GM12872 (cell line): ENCODE measurements at regions not wholly inside any gene's neighbourhood (a gene's known extent, or its start where the extent isn't known, plus 50 kb on each side); places are given as distances from the start of the nearest gene placed in this dataset.

Experiments
- TF ChIP-seq, protein P1 (sequence below): IDR thresholded peaks from 3 replicates; pipeline ENCODE4 v1.5.1; 2011; ENCODE audit warnings: low read depth, mild to moderate bottlenecking, low read length, moderate library complexity; ENCODE audit not compliant: insufficient read depth

DNA sequence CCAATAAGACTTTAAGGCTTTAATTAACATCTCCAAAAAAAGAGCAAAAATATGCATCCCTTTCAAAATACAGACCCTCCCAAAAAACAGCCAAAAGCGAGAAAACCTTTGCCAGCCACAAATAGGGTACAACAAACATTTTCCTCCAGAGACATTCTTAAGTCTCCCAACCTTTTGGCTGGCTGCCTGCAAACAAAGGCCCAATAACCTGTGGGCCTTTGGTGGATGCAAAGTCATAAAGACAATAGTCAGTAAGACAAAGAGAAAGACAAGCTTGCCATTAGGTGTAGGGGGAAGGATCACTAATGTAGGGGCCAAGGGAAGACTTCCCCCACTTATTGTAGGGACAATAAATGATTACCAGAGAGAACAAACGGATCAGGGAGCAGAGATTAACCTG lies 215.5 kb upstream of the ZFP42 start:
- TF ChIP-seq, protein P1, sequence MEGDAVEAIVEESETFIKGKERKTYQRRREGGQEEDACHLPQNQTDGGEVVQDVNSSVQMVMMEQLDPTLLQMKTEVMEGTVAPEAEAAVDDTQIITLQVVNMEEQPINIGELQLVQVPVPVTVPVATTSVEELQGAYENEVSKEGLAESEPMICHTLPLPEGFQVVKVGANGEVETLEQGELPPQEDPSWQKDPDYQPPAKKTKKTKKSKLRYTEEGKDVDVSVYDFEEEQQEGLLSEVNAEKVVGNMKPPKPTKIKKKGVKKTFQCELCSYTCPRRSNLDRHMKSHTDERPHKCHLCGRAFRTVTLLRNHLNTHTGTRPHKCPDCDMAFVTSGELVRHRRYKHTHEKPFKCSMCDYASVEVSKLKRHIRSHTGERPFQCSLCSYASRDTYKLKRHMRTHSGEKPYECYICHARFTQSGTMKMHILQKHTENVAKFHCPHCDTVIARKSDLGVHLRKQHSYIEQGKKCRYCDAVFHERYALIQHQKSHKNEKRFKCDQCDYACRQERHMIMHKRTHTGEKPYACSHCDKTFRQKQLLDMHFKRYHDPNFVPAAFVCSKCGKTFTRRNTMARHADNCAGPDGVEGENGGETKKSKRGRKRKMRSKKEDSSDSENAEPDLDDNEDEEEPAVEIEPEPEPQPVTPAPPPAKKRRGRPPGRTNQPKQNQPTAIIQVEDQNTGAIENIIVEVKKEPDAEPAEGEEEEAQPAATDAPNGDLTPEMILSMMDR: no peak

DNA sequence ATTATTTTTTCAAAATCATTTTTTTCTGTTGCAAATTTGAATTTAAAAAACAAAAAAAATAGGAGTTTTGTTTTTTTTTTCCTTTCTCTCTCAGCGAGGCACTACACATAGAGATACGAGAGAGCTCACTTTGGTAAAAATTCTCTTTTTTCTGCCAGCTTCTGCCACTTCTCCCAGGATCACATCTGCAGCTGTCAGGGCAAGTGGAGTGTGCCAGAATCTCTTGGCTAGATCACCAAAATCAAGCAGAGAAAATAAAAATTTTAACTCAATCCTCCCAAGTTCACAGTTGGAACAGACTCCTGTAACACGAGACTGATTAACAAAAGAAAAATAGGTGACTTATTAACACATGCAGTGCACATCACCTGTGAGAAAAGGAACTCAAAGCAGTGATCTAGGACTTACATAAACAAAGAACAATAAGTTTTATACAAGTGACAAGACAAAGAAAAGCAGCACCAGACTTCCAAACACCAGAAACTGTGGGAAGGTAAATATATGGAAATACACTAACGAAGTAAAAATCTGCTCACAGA lies 213.2 kb upstream of the ZFP42 start:
- TF ChIP-seq, protein P1: no peak

DNA sequence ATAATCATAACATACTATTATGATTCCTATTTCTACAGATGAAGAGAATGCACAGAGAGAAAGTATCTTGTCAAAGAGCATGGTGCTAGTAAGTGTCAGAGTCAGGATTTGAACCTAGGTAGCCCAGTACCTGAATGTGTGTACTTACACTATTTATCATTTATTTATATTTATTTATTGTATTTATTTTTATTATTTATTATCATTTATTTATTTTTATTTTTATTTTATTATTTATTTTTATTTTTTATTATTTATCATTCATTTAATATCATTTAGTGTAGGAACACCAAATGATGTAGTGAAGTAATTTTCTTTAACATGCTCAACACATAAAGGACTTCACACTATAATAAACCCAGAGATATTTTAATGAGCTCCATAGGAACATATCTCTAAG lies 209.4 kb upstream of the ZFP42 start:
- TF ChIP-seq, protein P1: no peak

DNA sequence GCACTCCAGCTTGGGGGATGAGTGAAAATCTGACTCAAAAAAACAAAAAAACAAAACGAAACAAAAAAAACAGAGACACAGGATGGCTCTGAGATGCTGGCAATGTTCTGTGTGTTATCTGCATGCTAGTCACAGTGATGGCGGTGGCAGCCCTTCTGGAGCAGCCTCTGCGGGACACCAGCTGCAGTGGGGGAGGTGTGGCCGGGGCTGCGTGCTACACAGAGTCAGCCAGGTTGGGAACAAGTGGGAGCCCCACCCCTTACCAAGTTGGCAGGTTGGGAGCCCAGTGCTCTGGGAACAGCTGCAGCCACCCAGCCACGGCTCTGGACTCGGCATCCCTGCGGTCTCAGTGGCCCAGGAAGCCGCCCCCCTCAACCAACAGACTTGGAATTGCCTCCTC lies 206.5 kb upstream of the ZFP42 start:
- TF ChIP-seq, protein P1: no peak

DNA sequence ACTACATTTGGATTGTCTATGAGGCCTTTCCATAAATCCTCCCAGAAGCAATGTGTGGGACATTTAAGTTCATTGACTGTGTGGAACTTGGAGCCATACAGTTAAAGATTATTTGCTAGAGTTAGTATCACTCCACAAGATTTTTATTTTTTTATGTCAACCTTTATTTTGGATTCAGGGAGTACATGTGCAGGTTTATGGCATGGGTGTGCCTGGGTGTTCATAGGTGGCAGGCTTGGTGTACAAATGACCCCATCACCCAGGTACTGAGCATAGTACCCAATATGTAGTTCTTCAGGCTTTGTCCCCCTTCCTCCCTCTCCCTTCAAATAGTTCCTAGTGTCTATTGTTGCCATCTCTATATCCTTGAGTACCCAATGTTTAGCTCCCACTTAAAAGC lies 199.8 kb upstream of the ZFP42 start:
- TF ChIP-seq, protein P1: no peak

DNA sequence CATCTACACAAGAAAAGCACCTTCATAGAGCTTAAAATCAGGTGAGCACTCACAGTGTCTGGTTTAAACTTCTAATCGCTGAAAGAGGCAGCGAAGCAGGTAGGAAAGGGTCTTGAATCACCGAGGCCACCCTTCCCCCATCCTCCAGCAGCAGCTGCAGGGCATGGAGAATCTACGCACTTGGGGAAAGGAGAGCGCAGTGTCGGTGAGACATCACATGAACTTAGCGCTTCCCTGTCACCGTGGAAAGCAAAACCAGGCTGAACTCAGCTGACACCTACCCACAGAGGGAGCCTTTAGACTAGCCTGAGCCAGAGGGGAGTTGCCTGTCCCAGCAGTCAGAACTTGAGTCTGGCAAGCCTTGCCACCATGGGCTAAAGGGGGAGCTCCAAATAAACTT lies 197.2 kb upstream of the ZFP42 start:
- TF ChIP-seq, protein P1: no peak

DNA sequence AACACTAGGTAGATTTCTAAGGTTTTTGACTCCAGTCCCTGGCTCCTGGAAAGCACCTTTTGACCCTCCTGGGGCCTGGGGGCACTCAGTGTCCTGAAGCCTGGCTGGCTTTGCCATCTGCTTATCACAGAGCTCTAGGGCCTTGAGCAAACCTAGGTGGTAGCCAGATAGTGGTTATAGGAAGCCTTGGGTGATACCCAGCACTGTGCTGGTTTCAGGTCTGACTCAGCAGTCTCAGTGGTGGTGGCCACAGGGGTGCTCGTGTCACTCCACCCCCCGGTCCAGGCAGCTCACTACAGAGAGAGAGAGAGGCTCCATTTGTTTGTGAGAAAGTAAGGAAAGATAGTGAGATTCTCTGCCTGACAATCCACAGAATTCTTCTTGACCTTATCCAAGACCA lies 195.8 kb upstream of the ZFP42 start:
- TF ChIP-seq, protein P1: no peak
